HCT116 (cell line): ENCODE measurements at regions not wholly inside any gene's neighbourhood (a gene's known extent, or its start where the extent isn't known, plus 50 kb on each side); places are given as distances from the start of the nearest gene placed in this dataset.
"Not testable (repeated sequence)": the region's sequence is repeated elsewhere in the genome, so short reads cannot be mapped to it uniquely, and the experiment has no call there.

Experiments used
- ATAC-seq: fragments of 200-7000 bp; cut with Tn5 transposase; 2 replicates; pipeline ENCODE4 v1.9.1; 2020; ENCODE audit warnings: mild to moderate bottlenecking, moderate library complexity
- BruUV-seq: library from RNA; stranded (reverse); fragments of 400-500 nt; replicated peaks from 2 replicates; lab custom pipeline; 2021; lab: Mats Ljungman, UMichigan
- CTCF ChIA-PET: fragments of 300-600 bp; sonication (Branson Sonifier 250); formaldehyde crosslinking; loops from one replicate; lab custom pipeline; 2021; ENCODE audit warnings: antibody characterized with exemption; lab: Charles Lee
- POLR2A ChIA-PET: fragments of 300-600, 350-600 bp; sonication (Branson Sonifier 250); formaldehyde crosslinking; loops from one replicate; lab custom pipeline; 2021; ENCODE audit warnings: antibody characterized with exemption; lab: Charles Lee
- RAD21 ChIA-PET, 2 experiments: fragments of 300-600 bp; sonication (Branson Sonifier 250); formaldehyde crosslinking; loops; one replicate each; lab custom pipeline; 2023; ENCODE audit warnings: low total read pairs in 2 of 2; ENCODE audit not compliant: uncharacterized antibody in 2 of 2, unreplicated experiment in 2 of 2, low non-redundant PET in 1 of 2; lab: Charles Lee
- DNase-seq: peaks from one replicate; pipeline ENCODE4 v3.0.0-alpha.2; 2010; ENCODE audit warnings: low read depth, low spot score
- H2AFZ ChIP-seq: fragments of 200-600 bp; shearing (Covaris generic), sonication (generic); 2 replicates; pipeline ENCODE4 v1.6.1; 2017; ENCODE audit warnings: low read depth, mixed run types, mixed read lengths, antibody characterized with exemption, low read length; ENCODE audit not compliant: poor library complexity, severe bottlenecking
- H3K27ac ChIP-seq: 2 replicates; pipeline ENCODE4 v1.5.1; 2012; ENCODE audit warnings: low read depth, low read length
- H3K27me3 ChIP-seq: fragments of 200-600 bp; sonication (generic); 2 replicates; pipeline ENCODE4 v1.6.1; 2016; ENCODE audit warnings: mixed run types, low read length, mixed read lengths; ENCODE audit not compliant: insufficient read depth
- H3K36me3 ChIP-seq, 2 experiments: fragments of 200-500 bp in 1 of 2; fragments of 200-600 bp in 1 of 2; sonication (Bioruptor generic) in 1 of 2; sonication (generic) in 1 of 2; 2 replicates each; pipeline versions ENCODE4 v1.5.1 to v1.6.1; 2014 to 2016; ENCODE audit warnings: low read length in 2 of 2, inconsistent platforms in 1 of 2, mixed read lengths in 1 of 2, mixed run types in 1 of 2; ENCODE audit not compliant: insufficient read depth in 2 of 2, control insufficient read depth in 1 of 2
- H3K4me1 ChIP-seq, 2 experiments: fragments of 200-600 bp in 1 of 2; sonication (generic) in 1 of 2; 2 replicates each; pipeline versions ENCODE4 v1.5.1 to v1.6.1; 2012 to 2017; ENCODE audit warnings: low read length in 2 of 2, inconsistent platforms in 1 of 2, mild to moderate bottlenecking in 1 of 2, mixed read lengths in 1 of 2, mixed run types in 1 of 2, moderate library complexity in 1 of 2; ENCODE audit not compliant: insufficient read depth in 2 of 2, control insufficient read depth in 1 of 2
- H3K4me2 ChIP-seq: fragments of 200-600 bp; sonication (generic); 2 replicates; pipeline ENCODE4 v1.6.1; 2017; ENCODE audit warnings: mixed run types, low read length, mixed read lengths
- H3K4me3 ChIP-seq, 2 experiments: fragments of 200-600 bp in 1 of 2; sonication (generic) in 1 of 2; replicated peaks in 1 of 2; 2 replicates each; pipeline ENCODE4 v1.5.1; 2011 to 2016; ENCODE audit warnings: low read length in 2 of 2, control low read depth in 1 of 2, low read depth in 1 of 2, mild to moderate bottlenecking in 1 of 2, mixed read lengths in 1 of 2, mixed run types in 1 of 2
- H3K79me2 ChIP-seq: fragments of 200-600 bp; sonication (generic); 2 replicates; pipeline ENCODE4 v1.6.1; 2017; ENCODE audit warnings: mild to moderate bottlenecking, mixed run types, low read length, moderate library complexity, mixed read lengths; ENCODE audit not compliant: insufficient read depth
- H3K9ac ChIP-seq: fragments of 200-600 bp; sonication (generic); 2 replicates; pipeline ENCODE4 v1.6.1; 2016; ENCODE audit warnings: low read length, mixed read lengths
- H3K9me2 ChIP-seq: fragments of 200-600 bp; sonication (generic), shearing (Covaris generic); 2 replicates; pipeline ENCODE4 v1.6.1; 2017; ENCODE audit warnings: mixed run types, mild to moderate bottlenecking, moderate library complexity; ENCODE audit not compliant: insufficient read depth
- H3K9me3 ChIP-seq, 2 experiments: fragments of 200-500 bp in 1 of 2; fragments of 200-600 bp in 1 of 2; sonication (Bioruptor generic) in 1 of 2; sonication (generic) in 1 of 2; 2 replicates each; pipeline ENCODE4 v1.6.1; 2014 to 2017; ENCODE audit warnings: low read length in 2 of 2, mixed read lengths in 2 of 2, inconsistent platforms in 1 of 2, low read depth in 1 of 2, mild to moderate bottlenecking in 1 of 2, mixed run types in 1 of 2, moderate library complexity in 1 of 2; ENCODE audit not compliant: control insufficient read depth in 1 of 2, insufficient read depth in 1 of 2
- H4K20me1 ChIP-seq: fragments of 200-600 bp; sonication (generic), shearing (Covaris generic); 2 replicates; pipeline ENCODE4 v1.6.1; 2017; ENCODE audit warnings: mixed run types, mild to moderate bottlenecking, moderate library complexity; ENCODE audit not compliant: insufficient read depth
- CTCF ChIP-seq, 3 experiments: fragments of 200-600 bp in 1 of 3; sonication (generic) in 1 of 3; IDR thresholded peaks in 2 of 3; conservative IDR thresholded peaks in 1 of 3; 2 replicates each; pipeline ENCODE4 v1.5.1; 2012 to 2017; ENCODE audit warnings: low read depth in 2 of 3, low read length in 2 of 3, antibody characterized with exemption in 1 of 3, borderline replicate concordance in 1 of 3, control low read depth in 1 of 3, mild to moderate bottlenecking in 1 of 3, mixed read lengths in 1 of 3, mixed run types in 1 of 3, moderate library complexity in 1 of 3; ENCODE audit not compliant: insufficient read depth in 1 of 3
- EZH2 ChIP-seq: fragments of 200-600 bp; sonication (generic); IDR thresholded peaks from 2 replicates; pipeline ENCODE4 v1.6.1; 2017; ENCODE audit warnings: antibody characterized with exemption, mixed run types
- EZH2phosphoT487 ChIP-seq: fragments of 200-600 bp; IDR thresholded peaks from 2 replicates; pipeline ENCODE4 v1.6.1; 2018; ENCODE audit warnings: antibody characterized with exemption, borderline replicate concordance
- FOSL1 ChIP-seq: IDR thresholded peaks from 2 replicates; pipeline ENCODE4 v1.6.1; 2012; ENCODE audit warnings: low read depth
- POLR2AphosphoS5 ChIP-seq: IDR thresholded peaks from 2 replicates; pipeline ENCODE4 v1.6.1; 2011; ENCODE audit warnings: mild to moderate bottlenecking, low read depth, low read length, moderate library complexity
- RAD21 ChIP-seq: IDR thresholded peaks from 2 replicates; pipeline ENCODE4 v1.6.1; 2012; ENCODE audit warnings: low read depth, mild to moderate bottlenecking
- SIN3A ChIP-seq: IDR thresholded peaks from 2 replicates; pipeline ENCODE4 v1.6.1; 2012; ENCODE audit warnings: low read depth
- SP1 ChIP-seq: IDR thresholded peaks from 2 replicates; pipeline ENCODE4 v1.6.1; 2012; ENCODE audit warnings: low read depth
- intact Hi-C: fragments of 100-400 bp; cut with micrococcal nuclease; formaldehyde crosslinking; loops from 2 replicates; pipeline ENCODE4 v1.10.0; 2022

DNA sequence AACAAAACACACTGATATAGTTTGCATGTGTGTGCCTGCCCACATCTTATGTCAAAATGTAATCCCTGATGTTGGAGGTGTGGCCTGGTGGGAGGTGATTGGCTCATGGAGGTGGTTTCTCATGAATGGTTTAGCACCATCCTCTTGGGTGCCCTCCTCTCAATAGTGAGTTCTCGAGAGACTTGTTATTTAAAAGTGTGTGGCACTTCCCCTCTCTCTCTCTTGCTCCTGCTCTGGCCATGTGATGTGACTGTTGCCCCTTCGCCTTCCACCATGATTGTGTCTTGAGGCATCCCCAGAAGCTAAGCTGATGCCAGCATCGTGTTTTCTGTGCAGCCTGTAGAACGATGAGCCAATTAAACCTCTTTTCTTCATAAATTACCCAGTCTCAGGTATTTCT lies 454.1 kb upstream of the DCN start (continued):
- TF ChIP-seq CTCF (IDR thresholded peaks at IDR 0.05 in 2 of 3, conservative IDR thresholded peaks at IDR 0.05 in 1 of 3; ENCODE audit: borderline replicate concordance in 1 of 3, insufficient read depth in 1 of 3, low read depth in 2 of 3, low read length in 2 of 3) (no peak), SIN3A (no peak), SP1 (no peak), FOSL1 (no peak), EZH2phosphoT487 (no peak), RAD21 (no peak)

GRCh38 chr12:91634386-91634713 lies 451.7 kb upstream of the DCN start:
- ATAC-seq, CTCF ChIA-PET, H3K4me3 ChIP-seq, H3K9me2 ChIP-seq, RAD21 ChIA-PET, H3K9ac ChIP-seq, intact Hi-C loops, H3K79me2 ChIP-seq, H3K36me3 ChIP-seq, POLR2A ChIA-PET, H3K4me2 ChIP-seq, BruUV-seq, DNase-seq, H2AFZ ChIP-seq, H3K27me3 ChIP-seq, H3K9me3 ChIP-seq, H4K20me1 ChIP-seq, H3K27ac ChIP-seq, H3K4me1 ChIP-seq: not testable (repeated sequence)

- ChIA-PET RAD21 (no interaction called here), POLR2A (no interaction called here), CTCF (no interaction called here)
- no peak for ATAC-seq
- Histone ChIP-seq H4K20me1 (no peaks in the 10 kb centered on the region), H3K9ac (no peak overlapping the region), H3K9me2 (no peaks in the 10 kb centered on the region), H3K79me2 (no peaks in the 10 kb centered on the region), H3K27ac (no peak overlapping the region), H3K9me3 (no peaks in the 10 kb centered on the region), H3K4me1 (no peaks in the 10 kb centered on the region), H3K27me3 (no peaks in the 10 kb centered on the region), H3K4me2 (no peak overlapping the region), H2AFZ (no peak overlapping the region), H3K36me3 (no peaks in the 10 kb centered on the region)
- DNase-seq, result no peak
- intact Hi-C loops, result no loop called here
- no TSS peak for BruUV-seq
- no peak for TF ChIP-seq POLR2AphosphoS5
- no peak for TF ChIP-seq EZH2
- no peak for TF ChIP-seq EZH2phosphoT487
- TF ChIP-seq, all 23 proteins: peak for 0
- H3K4me3 ChIP-seq, result no peak overlapping the region
Observed at GRCh38 chr12:91633734-91634357, 451.2 kb upstream of the DCN start.
